GM19328 (cell line): ENCODE measurements at regions not wholly inside any gene's neighbourhood (a gene's known extent, or its start where the extent isn't known, plus 50 kb on each side); places are given as distances from the start of the nearest gene placed in this dataset.

ENCODE experiments used
- ATAC-seq: cut with Tn5 transposase; IDR thresholded peaks from one replicate; pipeline ENCODE4 v1.9.1; 2021; ENCODE audit warnings: mild to moderate bottlenecking, moderate library complexity; ENCODE audit not compliant: unreplicated experiment

GRCh38 chr16:82252582-82252981, 82.6 kb upstream of the MPHOSPH6 start:
- ATAC-seq: no peak

DNA sequence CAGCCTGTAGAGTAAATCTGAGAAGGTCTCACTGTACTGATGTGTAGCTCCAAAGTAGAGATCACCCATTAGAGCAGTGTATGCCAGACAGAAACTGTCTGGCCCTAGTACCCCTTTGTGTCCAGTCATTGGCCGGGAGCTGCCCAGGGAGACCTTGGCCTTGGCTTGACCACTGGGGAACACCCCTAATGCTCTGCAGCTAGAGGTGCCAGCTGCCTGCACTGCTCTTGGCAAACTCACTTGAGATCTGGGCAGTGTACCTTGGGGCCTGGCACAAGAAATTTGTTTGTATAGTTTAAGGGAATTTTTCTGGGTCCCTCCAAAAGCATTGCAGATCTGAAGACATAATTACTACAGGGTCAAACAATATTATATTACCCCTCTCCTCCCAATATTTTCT, 78.7 kb upstream of the MPHOSPH6 start:
- no peak for ATAC-seq

GRCh38 chr16:82248012-82248656, 78.1 kb upstream of the MPHOSPH6 start:
- ATAC-seq: no peak

GRCh38 chr16:82242201-82242600, 72.2 kb upstream of the MPHOSPH6 start:
- no peak for ATAC-seq

DNA sequence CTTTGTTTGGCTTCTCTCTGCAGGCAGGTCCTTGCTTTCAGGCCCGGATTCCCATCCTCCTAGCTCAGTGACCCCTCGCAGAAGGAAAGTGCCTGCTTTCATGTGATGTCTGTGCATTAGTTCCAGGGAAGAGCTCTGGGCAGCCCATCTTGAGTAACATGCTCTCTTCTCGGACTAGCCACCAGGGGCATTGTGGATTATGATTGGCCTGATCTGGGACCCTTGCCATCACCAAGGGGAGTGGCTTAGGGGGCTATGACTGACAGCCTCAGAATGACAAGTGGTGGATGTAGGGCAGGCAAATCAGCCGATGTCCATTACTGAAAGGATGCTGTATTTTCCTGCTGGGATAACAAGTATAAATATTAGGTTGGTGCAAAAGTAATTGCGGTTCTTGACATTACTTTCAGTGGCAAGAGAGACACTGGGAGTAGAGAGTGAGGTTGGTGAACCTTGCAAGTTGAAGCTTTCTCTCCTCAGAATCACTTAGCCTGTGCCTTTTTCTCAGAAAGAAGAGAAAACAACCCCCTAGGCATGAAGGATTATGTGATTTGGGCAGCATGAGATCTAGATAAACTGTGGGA, 71.5 kb upstream of the MPHOSPH6 start:
- no peak for ATAC-seq

GRCh38 chr16:82240111-82240510, 70.1 kb upstream of the MPHOSPH6 start:
- no peak for ATAC-seq

- ATAC-seq: no peak
These were observed 66.9 kb upstream of the MPHOSPH6 start for GRCh38 chr16:82236875-82237274.

GRCh38 chr16:82236415-82236814, 66.4 kb upstream of the MPHOSPH6 start:
- no peak for ATAC-seq

DNA sequence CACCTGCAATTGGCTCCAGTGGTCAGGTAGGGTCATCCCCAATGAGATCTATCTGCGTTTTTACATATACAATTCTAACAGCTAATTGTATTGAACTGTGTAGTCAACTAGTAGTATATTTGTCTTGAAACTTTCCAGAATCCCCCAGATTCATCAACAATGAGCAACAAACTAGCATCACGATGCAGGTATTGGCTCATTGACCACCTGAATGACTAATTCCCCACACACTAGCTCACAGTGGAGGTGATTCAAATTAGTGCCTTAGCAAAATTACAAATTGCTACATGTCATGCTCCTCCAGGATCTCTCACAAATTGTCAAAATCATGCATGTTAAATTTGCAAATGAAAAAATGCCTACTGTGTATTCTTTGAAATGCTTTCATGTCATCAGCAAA, 62.8 kb upstream of the MPHOSPH6 start:
- no peak for ATAC-seq

- ATAC-seq: no peak
These were observed 61.2 kb upstream of the MPHOSPH6 start for GRCh38 chr16:82231008-82231787.

GRCh38 chr16:82229800-82230619, 60.0 kb upstream of the MPHOSPH6 start:
- ATAC-seq: no peak

DNA sequence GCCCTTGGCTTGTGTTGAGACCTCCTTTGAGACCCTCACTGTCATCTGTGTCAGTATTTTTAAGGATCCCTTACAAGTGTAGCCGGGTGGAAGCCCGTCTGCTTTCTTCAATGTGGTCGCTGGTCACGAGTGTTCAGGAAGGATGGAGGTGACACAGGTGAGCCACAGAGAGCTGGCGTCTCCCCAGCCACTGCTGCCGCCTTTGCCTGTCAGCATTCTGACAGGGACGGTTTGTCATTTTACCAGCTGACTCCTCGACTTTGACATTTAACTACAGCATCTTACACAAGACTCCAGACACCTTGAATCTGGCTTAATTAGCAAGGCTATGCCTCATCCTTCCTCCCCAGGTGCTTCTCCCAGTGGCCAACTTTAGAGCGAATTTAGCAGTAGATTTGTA, 56.3 kb upstream of the MPHOSPH6 start:
- ATAC-seq: no peak

GRCh38 chr16:82224821-82225220, 54.8 kb upstream of the MPHOSPH6 start:
- ATAC-seq: no peak

DNA sequence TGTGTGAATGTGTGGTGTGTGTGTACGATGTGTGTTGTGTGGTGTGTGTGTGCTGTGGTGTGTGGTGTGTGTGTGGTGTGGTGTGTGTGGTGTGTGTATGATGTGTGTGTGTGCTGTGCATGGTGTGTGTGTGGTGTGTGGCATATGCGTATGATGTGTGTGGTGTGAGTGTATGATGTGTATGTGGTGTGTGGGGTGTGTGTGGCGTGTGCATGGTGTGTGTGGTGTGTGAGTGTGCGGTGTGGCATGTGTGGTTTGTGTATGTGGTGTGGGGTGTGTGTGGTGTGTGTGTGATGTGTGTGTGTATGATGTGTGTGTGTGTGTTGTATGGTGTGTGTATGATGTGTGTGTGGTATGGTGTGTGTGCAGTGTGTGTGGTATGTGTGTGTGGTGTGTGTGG, 50.5 kb upstream of the MPHOSPH6 start:
- no peak for ATAC-seq
